ENCODE measurements at regions not wholly inside any gene's neighbourhood (a gene's known extent, or its start where the extent isn't known, plus 50 kb on each side); places are given as distances from the start of the nearest gene placed in this dataset.

DNA sequence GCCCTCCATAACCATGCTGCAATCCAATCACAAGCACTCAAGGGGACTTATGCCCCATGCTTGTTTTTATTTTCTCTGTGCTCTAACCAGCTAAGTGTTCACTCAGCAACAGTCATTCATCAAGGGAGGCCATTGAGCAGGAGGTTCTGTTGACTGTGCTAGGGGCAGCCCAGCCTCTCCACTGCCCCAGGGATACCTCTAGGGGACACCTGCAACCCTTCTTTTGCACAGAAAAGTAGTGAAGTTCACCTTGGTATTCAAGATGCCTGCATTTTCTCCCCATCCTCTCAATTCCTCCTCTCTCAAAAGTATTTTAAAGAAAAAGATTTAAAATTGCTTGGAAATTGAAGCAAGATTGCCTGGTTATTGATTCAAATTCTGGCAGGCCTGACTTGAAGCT is 124.7 kb upstream of the GNAO1 start:
- Histone ChIP-seq H3K27me3 (ENCODE audit: insufficient read depth, low read depth, low read length) (no peaks in the 10 kb centered on the region), H3K9ac (ENCODE audit: low read length) (peak overlapping the region; percentile 53), H3K79me2 (replicated peaks; ENCODE audit: insufficient read depth, low read length) (no peaks in the 10 kb centered on the region), H3K4me2 (ENCODE audit: low read length) (peak overlapping the region; percentile 33), H4K20me1 (ENCODE audit: insufficient read depth) (no peaks in the 10 kb centered on the region), H2AFZ (ENCODE audit: low read depth, low read length) (peak overlapping the region; percentile 22), H3K27ac (ENCODE audit: low read length) (peak overlapping the region; percentile 84), H3K9me2 (ENCODE audit: insufficient read depth, low read length) (no peaks in the 10 kb centered on the region), H3F3A (ENCODE audit: insufficient read depth, low read length, poor library complexity, severe bottlenecking) (no peaks in the 10 kb centered on the region), H3K4me3 (ENCODE audit: low read length) (peak overlapping the region; percentile 24), H3K36me3 (ENCODE audit: insufficient read depth, low read length) (no peaks in the 10 kb centered on the region), H3K9me3 (ENCODE audit: low read length) (no peaks in the 10 kb centered on the region)
- TF ChIP-seq POLR2AphosphoS5 (IDR thresholded peaks at IDR 0.05) (no peak), TAF1 (IDR thresholded peaks at IDR 0.05; ENCODE audit: low read depth) (no peak), EP300 (conservative IDR thresholded peaks at IDR 0.05; ENCODE audit: poor library complexity, severe bottlenecking) (no peak), SMC3 (conservative IDR thresholded peaks at IDR 0.05; ENCODE audit: poor library complexity) (no peak)

DNA sequence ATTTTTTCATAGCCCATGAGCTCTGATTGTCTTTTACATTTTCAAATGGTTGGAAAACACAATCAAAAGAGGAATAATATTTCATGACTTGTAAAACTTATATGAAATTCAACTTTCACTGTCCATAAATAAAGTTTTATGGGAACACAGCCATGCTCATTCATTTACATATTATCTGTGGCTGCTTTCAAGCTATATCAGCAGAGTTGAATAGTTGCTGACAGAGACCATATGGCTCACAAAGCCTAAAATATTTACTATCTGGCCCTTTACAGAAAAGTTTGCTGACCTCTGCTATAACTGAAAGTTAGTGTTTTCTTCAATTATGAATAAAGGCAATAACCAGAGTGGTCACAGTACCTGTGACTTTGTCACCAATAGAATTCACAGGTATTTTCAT is 128.2 kb upstream of the GNAO1 start:
- Histone ChIP-seq H4K20me1 (ENCODE audit: insufficient read depth) (no peaks in the 10 kb centered on the region), H3K9me3 (ENCODE audit: low read length) (no peaks in the 10 kb centered on the region), H3K27ac (ENCODE audit: low read length) (no peak overlapping the region), H3K79me2 (replicated peaks; ENCODE audit: insufficient read depth, low read length) (no peaks in the 10 kb centered on the region), H3F3A (ENCODE audit: insufficient read depth, low read length, poor library complexity, severe bottlenecking) (no peaks in the 10 kb centered on the region), H3K36me3 (ENCODE audit: insufficient read depth, low read length) (no peaks in the 10 kb centered on the region), H3K4me2 (ENCODE audit: low read length) (no peak overlapping the region), H3K4me3 (ENCODE audit: low read length) (no peak overlapping the region), H3K9ac (ENCODE audit: low read length) (no peak overlapping the region), H3K27me3 (ENCODE audit: insufficient read depth, low read depth, low read length) (no peaks in the 10 kb centered on the region), H3K9me2 (ENCODE audit: insufficient read depth, low read length) (no peaks in the 10 kb centered on the region), H2AFZ (ENCODE audit: low read depth, low read length) (no peak overlapping the region)
- TF ChIP-seq TAF1 (IDR thresholded peaks at IDR 0.05; ENCODE audit: low read depth) (no peak), SMC3 (conservative IDR thresholded peaks at IDR 0.05; ENCODE audit: poor library complexity) (no peak), EP300 (conservative IDR thresholded peaks at IDR 0.05; ENCODE audit: poor library complexity, severe bottlenecking) (no peak), MXI1 (conservative IDR thresholded peaks at IDR 0.05; ENCODE audit: poor library complexity, severe bottlenecking) (no peak), RAD21 (conservative IDR thresholded peaks at IDR 0.05) (no peak), EZH2 (IDR thresholded peaks at IDR 0.05; ENCODE audit: borderline replicate concordance, insufficient read depth, low read length, poor library complexity, severe bottlenecking) (no peak), POLR2AphosphoS5 (IDR thresholded peaks at IDR 0.05) (no peak)
- TF ChIP-seq, protein P1, sequence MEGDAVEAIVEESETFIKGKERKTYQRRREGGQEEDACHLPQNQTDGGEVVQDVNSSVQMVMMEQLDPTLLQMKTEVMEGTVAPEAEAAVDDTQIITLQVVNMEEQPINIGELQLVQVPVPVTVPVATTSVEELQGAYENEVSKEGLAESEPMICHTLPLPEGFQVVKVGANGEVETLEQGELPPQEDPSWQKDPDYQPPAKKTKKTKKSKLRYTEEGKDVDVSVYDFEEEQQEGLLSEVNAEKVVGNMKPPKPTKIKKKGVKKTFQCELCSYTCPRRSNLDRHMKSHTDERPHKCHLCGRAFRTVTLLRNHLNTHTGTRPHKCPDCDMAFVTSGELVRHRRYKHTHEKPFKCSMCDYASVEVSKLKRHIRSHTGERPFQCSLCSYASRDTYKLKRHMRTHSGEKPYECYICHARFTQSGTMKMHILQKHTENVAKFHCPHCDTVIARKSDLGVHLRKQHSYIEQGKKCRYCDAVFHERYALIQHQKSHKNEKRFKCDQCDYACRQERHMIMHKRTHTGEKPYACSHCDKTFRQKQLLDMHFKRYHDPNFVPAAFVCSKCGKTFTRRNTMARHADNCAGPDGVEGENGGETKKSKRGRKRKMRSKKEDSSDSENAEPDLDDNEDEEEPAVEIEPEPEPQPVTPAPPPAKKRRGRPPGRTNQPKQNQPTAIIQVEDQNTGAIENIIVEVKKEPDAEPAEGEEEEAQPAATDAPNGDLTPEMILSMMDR (IDR thresholded peaks at IDR 0.05; ENCODE audit: poor library complexity, severe bottlenecking) = no peak
- TF ChIP-seq, protein P2, sequence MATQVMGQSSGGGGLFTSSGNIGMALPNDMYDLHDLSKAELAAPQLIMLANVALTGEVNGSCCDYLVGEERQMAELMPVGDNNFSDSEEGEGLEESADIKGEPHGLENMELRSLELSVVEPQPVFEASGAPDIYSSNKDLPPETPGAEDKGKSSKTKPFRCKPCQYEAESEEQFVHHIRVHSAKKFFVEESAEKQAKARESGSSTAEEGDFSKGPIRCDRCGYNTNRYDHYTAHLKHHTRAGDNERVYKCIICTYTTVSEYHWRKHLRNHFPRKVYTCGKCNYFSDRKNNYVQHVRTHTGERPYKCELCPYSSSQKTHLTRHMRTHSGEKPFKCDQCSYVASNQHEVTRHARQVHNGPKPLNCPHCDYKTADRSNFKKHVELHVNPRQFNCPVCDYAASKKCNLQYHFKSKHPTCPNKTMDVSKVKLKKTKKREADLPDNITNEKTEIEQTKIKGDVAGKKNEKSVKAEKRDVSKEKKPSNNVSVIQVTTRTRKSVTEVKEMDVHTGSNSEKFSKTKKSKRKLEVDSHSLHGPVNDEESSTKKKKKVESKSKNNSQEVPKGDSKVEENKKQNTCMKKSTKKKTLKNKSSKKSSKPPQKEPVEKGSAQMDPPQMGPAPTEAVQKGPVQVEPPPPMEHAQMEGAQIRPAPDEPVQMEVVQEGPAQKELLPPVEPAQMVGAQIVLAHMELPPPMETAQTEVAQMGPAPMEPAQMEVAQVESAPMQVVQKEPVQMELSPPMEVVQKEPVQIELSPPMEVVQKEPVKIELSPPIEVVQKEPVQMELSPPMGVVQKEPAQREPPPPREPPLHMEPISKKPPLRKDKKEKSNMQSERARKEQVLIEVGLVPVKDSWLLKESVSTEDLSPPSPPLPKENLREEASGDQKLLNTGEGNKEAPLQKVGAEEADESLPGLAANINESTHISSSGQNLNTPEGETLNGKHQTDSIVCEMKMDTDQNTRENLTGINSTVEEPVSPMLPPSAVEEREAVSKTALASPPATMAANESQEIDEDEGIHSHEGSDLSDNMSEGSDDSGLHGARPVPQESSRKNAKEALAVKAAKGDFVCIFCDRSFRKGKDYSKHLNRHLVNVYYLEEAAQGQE (IDR thresholded peaks at IDR 0.05; ENCODE audit: borderline replicate concordance) = no peak

DNA sequence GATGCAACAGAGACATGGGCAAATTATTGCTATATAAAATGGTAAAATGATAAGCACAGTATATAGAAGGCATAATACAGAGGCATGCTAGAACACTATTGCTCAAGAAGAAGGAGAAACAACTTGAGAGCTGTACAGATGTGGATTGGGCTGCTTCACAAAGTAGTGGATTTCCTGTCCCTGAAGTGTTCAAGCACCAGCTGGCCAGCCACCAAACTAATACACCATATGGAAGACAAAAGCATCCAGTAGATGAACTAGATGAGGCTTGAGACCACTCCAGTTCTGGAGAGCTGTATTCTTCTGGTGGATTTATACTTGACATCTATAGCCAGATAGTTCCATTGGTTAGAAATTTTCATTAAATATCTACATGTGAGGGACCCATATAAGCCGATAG is 134.1 kb upstream of the GNAO1 start:
- Histone ChIP-seq H3F3A (ENCODE audit: insufficient read depth, low read length, poor library complexity, severe bottlenecking) (no peaks in the 10 kb centered on the region), H3K79me2 (replicated peaks; ENCODE audit: insufficient read depth, low read length) (no peaks in the 10 kb centered on the region), H4K20me1 (ENCODE audit: insufficient read depth) (no peaks in the 10 kb centered on the region), H3K9me3 (ENCODE audit: low read length) (no peaks in the 10 kb centered on the region), H3K4me3 (ENCODE audit: low read length) (no peak overlapping the region), H3K36me3 (ENCODE audit: insufficient read depth, low read length) (no peaks in the 10 kb centered on the region), H3K27ac (ENCODE audit: low read length) (no peak overlapping the region), H3K27me3 (ENCODE audit: insufficient read depth, low read depth, low read length) (no peaks in the 10 kb centered on the region), H2AFZ (ENCODE audit: low read depth, low read length) (no peak overlapping the region), H3K9ac (ENCODE audit: low read length) (no peak overlapping the region), H3K4me2 (ENCODE audit: low read length) (no peak overlapping the region), H3K9me2 (ENCODE audit: insufficient read depth, low read length) (no peaks in the 10 kb centered on the region)
- TF ChIP-seq TAF1 (IDR thresholded peaks at IDR 0.05; ENCODE audit: low read depth) (no peak), MXI1 (conservative IDR thresholded peaks at IDR 0.05; ENCODE audit: poor library complexity, severe bottlenecking) (no peak)
- TF ChIP-seq, protein P1 (IDR thresholded peaks at IDR 0.05; ENCODE audit: poor library complexity, severe bottlenecking) = no peak

Data from neural cell (in vitro differentiated cells).